ENCODE measurements at regions not wholly inside any gene's neighbourhood (a gene's known extent, or its start where the extent isn't known, plus 50 kb on each side); places are given as distances from the start of the nearest gene placed in this dataset.

- Mint-ChIP-seq H3K36me3 (ENCODE audit: low read depth) (no peaks in the 10 kb centered on the region), H3K4me1 (no peaks in the 10 kb centered on the region), H3K27me3 (ENCODE audit: low read depth) (no peaks in the 10 kb centered on the region), H3K27ac (ENCODE audit: unreplicated experiment) (no peak overlapping the region), H3K4me3 (no peak overlapping the region), H3K9me3 (peaks cover 2% of the 10 kb centered on the region)
- DNase-seq (ENCODE audit: low read depth, low spot score), result no peak
- TF ChIP-seq CTCF (conservative IDR thresholded peaks at IDR 0.05), result no peak
Measured at GRCh38 chr1:79283451-79283850, 276.9 kb upstream of the ADGRL4 start.

DNA sequence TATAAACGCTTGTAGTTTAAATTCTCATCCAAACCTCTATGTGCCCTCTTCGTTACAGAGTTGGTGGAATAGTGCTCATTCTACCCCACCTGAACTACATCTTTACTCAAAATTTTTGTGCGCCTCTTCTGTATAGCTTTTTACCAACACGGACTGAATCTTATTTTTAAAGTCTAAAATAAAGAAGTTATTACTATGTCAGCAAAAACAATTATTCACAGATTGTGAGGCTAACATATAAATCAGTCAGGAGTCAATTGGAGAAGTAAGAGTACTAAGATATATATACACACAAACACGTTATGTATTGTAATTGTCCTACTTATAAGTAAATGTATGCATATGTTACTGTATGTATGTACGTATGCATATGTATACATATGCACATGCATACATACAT, 274.9 kb upstream of the ADGRL4 start:
- no peak for DNase-seq (ENCODE audit: low read depth, low spot score)
- H3K4me3 Mint-ChIP-seq, result no peak overlapping the region
- no peaks in the 10 kb centered on the region for H3K27me3 Mint-ChIP-seq (ENCODE audit: low read depth)
- H3K36me3 Mint-ChIP-seq (ENCODE audit: low read depth), result no peaks in the 10 kb centered on the region
- H3K4me1 Mint-ChIP-seq, result no peaks in the 10 kb centered on the region
- peaks cover 2% of the 10 kb centered on the region for H3K9me3 Mint-ChIP-seq
- no peak overlapping the region for H3K27ac Mint-ChIP-seq (ENCODE audit: unreplicated experiment)
- no peak for TF ChIP-seq CTCF (conservative IDR thresholded peaks at IDR 0.05)

DNA sequence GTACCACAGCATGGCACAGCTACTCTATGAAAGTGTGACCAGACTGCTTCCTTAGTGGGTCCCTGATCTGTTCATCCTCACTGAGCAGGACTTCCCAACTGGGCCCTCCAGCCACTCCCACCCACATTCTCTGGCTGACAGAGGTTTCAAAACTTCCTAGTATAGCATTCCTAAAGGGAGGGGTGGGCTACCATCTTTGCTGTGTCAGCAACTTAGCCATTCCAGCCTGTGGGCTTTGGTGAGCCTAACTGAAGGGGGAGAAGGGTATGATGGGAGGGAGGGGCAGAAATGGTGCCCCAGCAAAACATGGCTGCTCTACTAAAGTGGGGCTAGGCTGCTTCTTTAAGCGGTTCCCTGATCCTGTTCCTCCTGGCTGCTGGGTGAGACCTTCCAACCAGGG, 265.2 kb upstream of the ADGRL4 start:
- peaks cover 18% of the 10 kb centered on the region for H3K9me3 Mint-ChIP-seq
- no peak for DNase-seq (ENCODE audit: low read depth, low spot score)
- no peak for TF ChIP-seq CTCF (conservative IDR thresholded peaks at IDR 0.05)
- no peaks in the 10 kb centered on the region for H3K27me3 Mint-ChIP-seq (ENCODE audit: low read depth)
- H3K4me1 Mint-ChIP-seq, result no peaks in the 10 kb centered on the region
- H3K4me3 Mint-ChIP-seq, result no peak overlapping the region
- peaks cover 9% of the 10 kb centered on the region for H3K36me3 Mint-ChIP-seq (ENCODE audit: low read depth)
- no peak overlapping the region for H3K27ac Mint-ChIP-seq (ENCODE audit: unreplicated experiment)

- Mint-ChIP-seq H3K36me3 (ENCODE audit: low read depth) (peaks cover 2% of the 10 kb centered on the region), H3K9me3 (peaks cover 2% of the 10 kb centered on the region), H3K27me3 (ENCODE audit: low read depth) (no peaks in the 10 kb centered on the region), H3K4me3 (no peak overlapping the region), H3K4me1 (peaks cover 16% of the 10 kb centered on the region), H3K27ac (ENCODE audit: unreplicated experiment) (no peak overlapping the region)
- TF ChIP-seq CTCF (conservative IDR thresholded peaks at IDR 0.05), result no peak
- DNase-seq (ENCODE audit: low read depth, low spot score), result no peak
Measured at GRCh38 chr1:79264975-79265818, 258.7 kb upstream of the ADGRL4 start.

GRCh38 chr1:79264285-79264684, 257.8 kb upstream of the ADGRL4 start:
- TF ChIP-seq CTCF (conservative IDR thresholded peaks at IDR 0.05), result no peak
- peaks cover 22% of the 10 kb centered on the region for H3K4me1 Mint-ChIP-seq
- H3K27ac Mint-ChIP-seq (ENCODE audit: unreplicated experiment), result no peak overlapping the region
- DNase-seq (ENCODE audit: low read depth, low spot score), result no peak
- H3K27me3 Mint-ChIP-seq (ENCODE audit: low read depth), result no peaks in the 10 kb centered on the region
- H3K36me3 Mint-ChIP-seq (ENCODE audit: low read depth), result peaks cover 2% of the 10 kb centered on the region
- H3K9me3 Mint-ChIP-seq, result peaks cover 2% of the 10 kb centered on the region
- H3K4me3 Mint-ChIP-seq, result no peak overlapping the region
